GM18517 (cell line): ENCODE measurements at regions not wholly inside any gene's neighbourhood (a gene's known extent, or its start where the extent isn't known, plus 50 kb on each side); places are given as distances from the start of the nearest gene placed in this dataset.
A peak's percentile ranks its signal among the peaks of the same experiment; 100 is the strongest.

Source experiments
- ATAC-seq: cut with Tn5 transposase; IDR thresholded peaks from one replicate; pipeline ENCODE4 v1.9.1; 2021; ENCODE audit warnings: mild to moderate bottlenecking, moderate library complexity; ENCODE audit not compliant: unreplicated experiment

GRCh38 chr7:36802459-36803135 is 78.3 kb upstream of the AOAH start:
- no peak for ATAC-seq

DNA sequence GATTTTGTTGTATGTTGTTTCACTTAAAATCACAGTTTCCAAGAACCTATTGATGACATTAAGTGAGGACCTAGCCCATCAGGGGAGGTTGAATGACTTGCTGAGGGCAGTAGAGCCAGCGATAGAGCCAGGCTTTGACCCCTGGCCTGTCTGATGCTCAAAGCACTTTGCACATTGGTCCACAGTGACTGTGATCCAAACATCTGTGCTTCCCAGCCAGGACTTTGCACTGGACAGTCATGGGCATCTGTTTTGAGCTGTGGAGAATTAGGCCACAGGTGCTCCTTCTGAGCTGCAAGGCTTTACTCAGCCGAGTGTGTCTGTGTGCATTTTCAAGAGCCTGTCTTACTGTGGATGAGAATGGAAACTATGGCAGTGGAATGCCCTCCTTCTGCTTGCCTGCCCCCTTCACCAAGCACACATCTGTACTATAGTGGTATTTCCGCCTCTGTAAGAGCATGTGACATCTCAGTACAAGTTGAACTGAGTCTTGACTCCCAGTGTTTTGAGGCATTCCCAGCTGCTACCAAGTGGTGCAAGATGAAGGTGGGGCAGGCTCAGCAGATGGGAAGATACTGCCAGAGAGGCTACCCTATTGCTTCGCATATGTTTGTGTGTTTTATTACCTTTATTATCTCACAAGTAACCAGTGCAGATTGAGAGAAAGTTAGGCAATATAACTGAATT is 72.7 kb upstream of the AOAH start:
- no peak for ATAC-seq

- no peak for ATAC-seq
These were observed 71.2 kb upstream of the AOAH start for GRCh38 chr7:36795451-36796021.

- no peak for ATAC-seq
These were observed 70.4 kb upstream of the AOAH start for GRCh38 chr7:36794689-36795088.

DNA sequence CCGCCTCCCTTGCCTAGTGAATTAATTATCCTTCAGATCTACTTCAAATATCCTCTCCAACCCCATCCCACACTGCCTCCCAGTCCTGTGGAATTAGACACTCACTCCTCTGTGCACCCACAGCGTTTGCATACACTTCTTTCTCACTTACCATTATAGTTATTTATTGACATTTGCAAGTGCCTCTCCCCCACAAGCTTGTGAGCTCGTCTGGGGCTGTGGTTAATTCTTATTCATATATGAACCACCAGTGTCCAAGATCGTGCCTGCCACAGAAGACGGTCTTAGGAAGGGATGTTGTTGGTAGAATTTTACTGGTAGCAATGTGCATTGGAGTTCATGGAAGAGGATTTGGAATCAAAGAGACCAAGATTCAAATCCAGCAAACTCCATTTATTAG is 68.1 kb upstream of the AOAH start:
- ATAC-seq: no peak

DNA sequence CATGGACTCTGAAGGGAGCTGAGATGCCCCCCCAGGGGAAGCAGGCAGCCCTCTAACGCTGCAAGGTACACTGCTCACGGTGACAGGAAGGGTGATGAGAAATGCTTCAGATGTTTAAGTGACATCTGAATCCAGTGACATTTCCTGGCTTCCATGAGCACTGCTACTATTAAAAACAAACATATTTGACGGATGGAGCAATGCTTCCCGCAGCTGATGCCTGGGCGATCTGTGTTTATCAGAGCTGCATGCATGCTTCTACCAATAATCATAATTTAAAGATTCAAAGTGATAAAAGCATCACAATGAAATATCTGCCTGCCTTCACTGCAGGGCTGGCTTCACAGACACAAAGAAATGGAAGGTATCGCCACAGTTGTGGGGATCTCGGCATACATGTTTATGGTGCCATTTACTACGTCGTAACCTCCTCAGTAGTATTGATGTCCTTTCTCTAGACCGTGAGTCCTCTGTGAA is 66.1 kb upstream of the AOAH start:
- no peak for ATAC-seq

DNA sequence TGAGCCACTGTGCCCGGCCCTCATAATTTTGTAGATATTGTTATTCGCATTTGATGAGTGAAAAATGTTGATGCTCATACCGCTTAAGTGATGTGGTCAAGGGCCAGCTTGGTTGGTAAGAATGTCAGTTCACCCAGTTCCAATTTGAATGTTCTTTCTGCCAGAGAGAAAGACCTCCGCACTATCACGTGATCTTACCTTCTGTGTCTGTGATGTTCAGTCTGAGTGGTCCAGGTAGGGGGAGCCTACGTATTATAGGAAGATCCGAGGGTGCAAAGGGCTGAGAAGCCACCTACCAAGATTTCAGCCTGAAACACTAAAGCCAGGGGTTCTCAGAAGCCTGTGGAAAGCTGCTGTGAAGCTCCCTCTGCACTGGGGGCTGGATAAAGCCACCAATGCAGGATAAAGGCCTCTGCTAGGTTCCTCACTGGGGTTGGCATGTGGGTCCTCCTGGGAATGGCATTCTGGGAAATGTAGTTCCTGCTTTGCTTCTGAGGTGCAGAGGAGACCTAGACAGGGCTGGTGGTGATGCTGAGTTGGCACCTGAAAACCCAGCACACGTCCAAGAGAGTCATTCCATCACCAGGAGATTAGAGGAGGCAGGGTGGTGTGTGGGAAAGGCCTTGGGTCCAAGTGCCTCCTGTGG is 64.7 kb upstream of the AOAH start:
- ATAC-seq: no peak

GRCh38 chr7:36787933-36788378 is 63.7 kb upstream of the AOAH start:
- ATAC-seq: no peak

GRCh38 chr7:36784991-36785940 is 61.0 kb upstream of the AOAH start:
- ATAC-seq: peak; percentile 96

DNA sequence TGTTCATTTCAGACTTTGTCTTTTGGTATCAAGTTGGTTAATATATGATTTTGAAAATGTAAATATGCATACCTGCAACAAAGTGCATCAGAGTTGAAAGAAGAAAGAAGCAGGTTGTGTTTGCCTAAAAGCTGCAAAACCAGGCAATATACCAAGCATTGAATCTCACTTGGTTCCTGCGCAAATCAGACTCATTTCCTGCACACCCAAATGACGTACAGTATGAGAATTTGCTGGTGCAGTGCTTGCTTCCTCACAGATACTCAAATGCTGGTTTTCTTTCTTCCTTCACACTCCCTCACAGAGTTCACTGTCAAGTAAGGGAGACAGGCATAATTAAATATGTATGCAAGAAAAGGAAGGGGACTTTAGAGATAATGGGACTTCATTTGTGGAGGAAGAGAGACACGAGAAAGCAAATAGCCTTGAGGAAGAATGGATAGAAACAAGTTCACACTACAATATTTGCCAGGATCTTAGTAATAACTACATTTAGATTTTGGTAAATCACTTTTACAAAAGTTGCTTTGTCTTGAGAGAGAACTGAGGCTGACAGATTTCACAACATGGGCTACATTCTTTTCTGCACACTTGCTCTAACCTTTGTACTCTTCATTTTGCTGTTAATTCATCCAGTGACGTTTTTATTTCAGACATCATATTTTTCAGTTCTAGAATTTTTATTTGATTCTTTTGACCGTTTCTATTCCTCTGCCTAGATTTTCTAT is 56.9 kb upstream of the AOAH start:
- ATAC-seq: no peak

DNA sequence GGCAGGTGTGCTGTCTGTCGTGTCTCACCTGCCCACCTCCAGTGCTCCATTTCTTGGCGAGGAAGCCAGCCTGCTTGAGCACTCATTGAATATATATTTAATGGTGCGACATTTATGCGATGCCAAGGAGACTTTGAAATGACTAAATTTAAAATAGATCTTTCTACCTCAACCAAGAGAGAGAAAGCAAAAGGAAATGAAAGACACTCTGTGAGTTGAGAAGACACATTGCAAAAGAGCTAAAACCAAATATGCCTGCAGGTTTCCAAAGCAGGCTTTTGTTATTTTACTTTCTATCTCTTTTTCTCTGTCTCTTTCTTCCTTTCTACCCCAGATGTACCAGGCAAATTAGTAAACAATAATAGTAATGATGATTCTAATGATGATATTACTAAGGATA is 53.6 kb upstream of the AOAH start:
- no peak for ATAC-seq

GRCh38 chr7:36777062-36777461 is 52.8 kb upstream of the AOAH start:
- ATAC-seq: no peak

DNA sequence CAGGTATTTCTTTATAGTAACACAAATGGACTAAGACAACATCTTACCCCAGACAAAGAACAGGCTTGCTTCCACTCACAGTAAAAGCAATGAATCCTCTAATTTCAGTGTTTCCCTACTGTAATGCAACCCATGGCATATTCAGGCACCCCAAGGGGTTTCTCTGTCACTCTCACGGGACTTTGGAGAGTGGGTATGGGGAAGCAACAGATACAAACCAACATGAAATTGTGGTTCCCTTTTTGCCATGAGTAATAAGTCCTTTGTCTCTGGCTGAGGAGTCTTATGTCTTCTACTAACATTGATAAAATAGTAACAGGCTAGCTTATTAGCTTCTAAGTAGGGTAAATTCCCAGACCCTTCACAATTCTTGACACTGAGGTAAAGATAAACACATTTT is 51.4 kb upstream of the AOAH start:
- no peak for ATAC-seq

GRCh38 chr7:36775061-36775620 is 50.8 kb upstream of the AOAH start:
- no peak for ATAC-seq
